K562 (cell line): ENCODE measurements at regions not wholly inside any gene's neighbourhood (a gene's known extent, or its start where the extent isn't known, plus 50 kb on each side); places are given as distances from the start of the nearest gene placed in this dataset.

Experiments
- ATAC-seq: fragments of 200-7000 bp; cut with Tn5 transposase; 3 replicates; pipeline ENCODE4 v1.9.1; 2020; ENCODE audit warnings: moderate library complexity
- BruUV-seq: library from RNA; stranded (reverse); fragments of 400-500 nt; replicated peaks from 2 replicates; lab custom pipeline; 2021; lab: Mats Ljungman, UMichigan
- CTCF ChIA-PET: fragments of 300-600 bp; formaldehyde crosslinking; extraction: SDS; loops from one replicate; lab custom pipeline; 2021; ENCODE audit warnings: low intra/inter-chr PET ratio; lab: Yijun Ruan, JAX
- POLR2A ChIA-PET: fragments of 300-600, 350-650 bp; sonication (Branson Sonifier 250); formaldehyde crosslinking; extraction: SDS; loops from one replicate; lab custom pipeline; 2021; ENCODE audit warnings: antibody characterized with exemption, inconsistent platforms; lab: Yijun Ruan, JAX
- DNase-seq, 4 experiments: peaks; one replicate each; pipeline versions ENCODE4 v3.0.0 to v3.0.0-alpha.2; 2011 to 2018; ENCODE audit warnings: low spot score in 3 of 4, mixed read lengths in 3 of 4; ENCODE audit errors: extremely low read depth in 1 of 4
- FAIRE-seq: peaks from 2 replicates; lab custom pipeline; 2011; peaks lifted over from hg19 to GRCh38; lab: Jason Lieb, UNC
- H2AFZ ChIP-seq: 2 replicates; pipeline ENCODE4 v1.6.0; 2011; ENCODE audit warnings: low read depth, low read length, control low read depth, inconsistent platforms
- H3K27ac ChIP-seq: fragments of 200-600 bp; 3 replicates; pipeline ENCODE4 v1.8.0; 2011; ENCODE audit warnings: low read depth, mild to moderate bottlenecking, control low read depth, inconsistent platforms, low read length, moderate library complexity, mixed read lengths; ENCODE audit errors: extremely low read depth
- H3K27me3 ChIP-seq, 2 experiments: fragments of 300-600 bp in 1 of 2; 2 replicates in 1 of 2; 3 replicates in 1 of 2; pipeline versions ENCODE4 v1.6.0 to v1.8.0; 2011; ENCODE audit warnings: inconsistent platforms in 2 of 2, low read length in 2 of 2, mild to moderate bottlenecking in 1 of 2, mixed read lengths in 1 of 2, moderate library complexity in 1 of 2; ENCODE audit not compliant: control insufficient read depth in 2 of 2, insufficient read depth in 2 of 2
- H3K36me3 ChIP-seq: fragments of 300-600 bp; 3 replicates; pipeline ENCODE4 v1.8.0; 2011; ENCODE audit warnings: mild to moderate bottlenecking, low read length, inconsistent platforms; ENCODE audit not compliant: control insufficient read depth, insufficient read depth
- H3K4me1 ChIP-seq, 2 experiments: fragments of 200-600 bp in 1 of 2; replicated peaks in 1 of 2; 2 replicates in 1 of 2; 3 replicates in 1 of 2; pipeline versions ENCODE4 v1.5.1 to v1.8.0; 2011; ENCODE audit warnings: inconsistent platforms in 2 of 2, low read length in 2 of 2, mild to moderate bottlenecking in 1 of 2, mixed read lengths in 1 of 2, moderate library complexity in 1 of 2; ENCODE audit not compliant: control insufficient read depth in 2 of 2, insufficient read depth in 2 of 2
- H3K4me2 ChIP-seq: 2 replicates; pipeline ENCODE4 v1.6.1; 2011; ENCODE audit warnings: low read length, control low read depth, inconsistent platforms, mixed read lengths; ENCODE audit not compliant: insufficient read depth
- H3K4me3 ChIP-seq: fragments of 200-600 bp; sonication (generic), shearing (Covaris generic); 2 replicates; pipeline ENCODE4 v1.5.1; 2016; ENCODE audit warnings: control low read depth, inconsistent platforms
- H3K79me2 ChIP-seq: fragments of 200-600 bp; 3 replicates; pipeline ENCODE4 v1.8.0; 2011; ENCODE audit warnings: low read length, inconsistent platforms; ENCODE audit not compliant: control insufficient read depth, insufficient read depth
- H3K9ac ChIP-seq, 2 experiments: 2 replicates each; pipeline versions ENCODE4 v1.6.0 to v1.6.1; 2011; ENCODE audit warnings: low read depth in 2 of 2, low read length in 2 of 2, control low read depth in 1 of 2, inconsistent platforms in 1 of 2, mild to moderate bottlenecking in 1 of 2, mixed read lengths in 1 of 2; ENCODE audit not compliant: insufficient read depth in 1 of 2
- H3K9me1 ChIP-seq: one replicate; pipeline ENCODE4 v1.6.0; 2011; ENCODE audit warnings: inconsistent platforms, mild to moderate bottlenecking, low read length, moderate library complexity; ENCODE audit not compliant: control insufficient read depth, insufficient read depth
- H3K9me3 ChIP-seq: replicated peaks from 2 replicates; pipeline ENCODE4 v1.5.1; 2011; ENCODE audit warnings: low read depth, low read length, inconsistent platforms; ENCODE audit not compliant: control insufficient read depth, insufficient read depth
- H4K20me1 ChIP-seq: replicated peaks from 2 replicates; pipeline ENCODE4 v1.6.1; 2011; ENCODE audit warnings: low read length, inconsistent platforms, mixed read lengths; ENCODE audit not compliant: control insufficient read depth, insufficient read depth
- FOSL1 ChIP-seq: fragments of 200-800 bp; sonication (Bioruptor generic); conservative IDR thresholded peaks from 2 replicates; pipeline ENCODE4 v1.6.1; 2016; ENCODE audit warnings: missing genetic modification characterization, missing compliant biosample characterization
- MTF1 ChIP-seq: fragments of 250-450 bp; sonication (Bioruptor Pico); IDR thresholded peaks from 2 replicates; pipeline ENCODE4 v1.9.0; 2021; ENCODE audit warnings: moderate library complexity, mild to moderate bottlenecking, inconsistent platforms, borderline replicate concordance
- NR1H2 ChIP-seq: sonication (generic); formaldehyde crosslinking; IDR thresholded peaks from 2 replicates; pipeline ENCODE4 v1.4.0; 2020; ENCODE audit warnings: mild to moderate bottlenecking, missing genetic modification reagents
- PRPF4 ChIP-seq: fragments of 200-400 bp; formaldehyde crosslinking; IDR thresholded peaks from one replicate; pipeline ENCODE4 v1.6.1; 2017; ENCODE audit warnings: low read length, low read depth, mild to moderate bottlenecking; ENCODE audit not compliant: insufficient read depth, poor library complexity, severe bottlenecking
- RERE ChIP-seq: sonication (generic); formaldehyde crosslinking; IDR thresholded peaks from 2 replicates; pipeline ENCODE4 v1.8.0; 2023; ENCODE audit warnings: missing genetic modification reagents, mild to moderate bottlenecking, borderline replicate concordance
- SMARCA4 ChIP-seq: fragments of 450-650 bp; IDR thresholded peaks from 2 replicates; pipeline ENCODE4 v1.6.1; 2016
- SP2 ChIP-seq: IDR thresholded peaks from 2 replicates; pipeline ENCODE4 v1.6.1; 2011; ENCODE audit warnings: mild to moderate bottlenecking, low read depth, low read length, moderate library complexity; ENCODE audit not compliant: poor library complexity, severe bottlenecking; ENCODE audit errors: extremely low read depth
- ZNF41 ChIP-seq: fragments of 250-450 bp; sonication (Bioruptor Pico); conservative IDR thresholded peaks from 2 replicates; pipeline ENCODE4 v1.4.0; 2020; ENCODE audit warnings: mild to moderate bottlenecking
- WGBS: fragments of 100-300 bp; shearing (Covaris generic); methylation state at CpG from one replicate; pipeline ENCODE4 v1.1.6; 2016; ENCODE audit warnings: low coverage, mixed read lengths; ENCODE audit not compliant: insufficient coverage; ENCODE audit errors: missing lambda C conversion rate; 5-methylcytosine and 5-hydroxymethylcytosine counted together
- in situ Hi-C: fragments of 300-500 bp; cut with MboI; formaldehyde crosslinking; loops from 4 replicates; pipeline ENCODE4 v1.15.0; 2018; ENCODE audit warnings: inconsistent platforms, mixed read lengths
- intact Hi-C: fragments of 100-400 bp; cut with micrococcal nuclease; formaldehyde crosslinking; loops from 2 replicates; pipeline ENCODE4 v1.14.2; 2022

- H3K27me3 ChIP-seq: no peaks in the 10 kb centered on the region
- TF ChIP-seq MTF1 (CRISPR knock-in tag): no peak
- TF ChIP-seq ZNF41: no peak
- no peak for TF ChIP-seq NR1H2 (CRISPR knock-in tag)
- TF ChIP-seq FOSL1 (tag): no peak
- TF ChIP-seq SMARCA4: no peak
- TF ChIP-seq RERE (CRISPR knock-in tag): no peak
- no peak for TF ChIP-seq SP2
- no peak for TF ChIP-seq PRPF4
- TF ChIP-seq, all 486 proteins: peak for 0
- intact Hi-C loops: no loop called here
- no peak overlapping the region for H3K9ac ChIP-seq
- in situ Hi-C loops: no loop called here
- no TSS peak for BruUV-seq
- H3K4me2 ChIP-seq: peak overlapping the region; percentile 27; the same call in 1 of the 2 replicates
- no peaks in the 10 kb centered on the region for H3K36me3 ChIP-seq
- CTCF ChIA-PET: no interaction called here
- POLR2A ChIA-PET: interaction anchor here (0.6 to 1.1 kb wide), 2 partner anchors 85 to 1226 kb away, joined by 3 read pairs; no protein-coding TSS in a partner anchor
- WGBS: 0% methylated on average over 1 of the region's 1 CpG
- H3K9me1 ChIP-seq: no peaks in the 10 kb centered on the region
- H2AFZ ChIP-seq: peak overlapping the region; percentile 26
- H3K27ac ChIP-seq: no peak overlapping the region
- no peaks in the 10 kb centered on the region for H4K20me1 ChIP-seq
- no peak for ATAC-seq
- FAIRE-seq: no peak
- H3K4me3 ChIP-seq: no peak overlapping the region
- H3K9me3 ChIP-seq: no peaks in the 10 kb centered on the region
- peaks cover 0 to 4% of the 10 kb centered on the region in 2 experiments; a peak in 2 of 5 replicates for H3K4me1 ChIP-seq
- DNase-seq: no peak
- no peaks in the 10 kb centered on the region for H3K79me2 ChIP-seq
Observed at GRCh38 chr7:47142867-47143175, 439.1 kb downstream of the TNS3 start.
